ENCODE measurements at regions not wholly inside any gene's neighbourhood (a gene's known extent, or its start where the extent isn't known, plus 50 kb on each side); places are given as distances from the start of the nearest gene placed in this dataset.

DNA sequence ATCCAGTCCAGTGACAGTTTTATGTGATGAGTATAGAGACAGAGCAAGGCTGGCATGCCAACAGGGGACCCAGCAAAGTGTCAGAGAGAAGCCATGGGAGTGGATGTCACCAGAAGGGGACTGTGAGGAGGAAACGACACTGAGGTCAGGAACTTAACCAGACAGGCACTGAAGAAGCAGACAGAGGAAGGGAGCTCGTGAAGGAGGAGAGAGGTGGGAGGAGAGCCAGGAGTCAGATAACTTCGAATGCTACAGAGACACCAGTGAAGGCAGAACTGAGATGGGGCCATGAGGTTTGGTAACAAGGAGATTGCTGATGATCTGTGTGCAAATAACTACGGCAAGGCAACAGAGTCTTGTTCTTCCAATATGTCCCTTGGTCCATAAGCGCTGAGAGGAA lies 211.1 kb upstream of the FOXA2 start:
- DNase-seq: no peak

DNA sequence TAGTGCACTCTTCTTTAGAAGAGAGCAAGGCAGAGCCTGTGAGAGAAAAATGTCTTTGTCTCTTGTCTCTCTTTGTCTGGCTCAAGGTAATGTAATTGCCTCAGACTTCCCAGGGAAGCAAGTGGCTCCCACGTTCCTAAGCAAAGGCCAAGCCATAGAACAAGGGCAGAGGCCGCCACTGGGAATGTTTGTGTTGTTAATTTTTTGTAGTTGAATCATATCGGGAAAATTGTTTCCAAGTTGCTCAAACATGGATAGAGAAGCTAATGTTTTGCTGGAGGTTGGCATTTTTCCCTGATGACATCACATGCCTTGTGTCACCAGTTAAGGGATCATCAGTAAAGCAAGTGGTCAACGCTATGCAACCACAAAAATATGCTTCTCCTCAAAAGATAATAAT lies 211.5 kb upstream of the FOXA2 start:
- DNase-seq: no peak

DNA sequence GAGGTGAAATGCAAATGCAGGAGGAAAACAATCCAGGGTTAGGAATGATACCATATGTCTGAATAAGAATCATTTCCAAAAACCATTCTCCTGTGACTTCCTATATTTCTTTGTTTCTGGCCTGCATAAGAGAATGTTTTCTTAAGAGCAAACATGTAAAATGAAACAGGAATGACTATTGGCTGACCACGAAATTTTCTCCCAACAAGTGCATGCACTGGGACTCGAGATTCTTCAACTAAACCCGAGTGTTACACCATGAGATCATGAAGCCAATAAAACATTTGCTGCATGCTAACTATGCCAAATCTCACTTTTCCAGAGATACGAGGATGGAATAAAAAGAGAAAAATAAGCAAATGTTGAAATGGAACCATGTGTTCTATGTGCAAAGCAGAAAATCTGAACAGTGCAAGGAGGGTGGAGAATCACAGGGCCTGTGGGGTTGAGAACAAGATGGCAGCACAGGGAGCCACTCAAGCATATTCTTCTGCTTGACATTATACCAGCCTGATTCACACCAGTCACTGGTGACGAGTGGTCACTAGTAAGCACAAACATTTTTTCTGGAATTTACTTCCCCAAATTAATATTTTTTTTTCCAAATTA lies 212.2 kb upstream of the FOXA2 start:
- no peak for DNase-seq

DNA sequence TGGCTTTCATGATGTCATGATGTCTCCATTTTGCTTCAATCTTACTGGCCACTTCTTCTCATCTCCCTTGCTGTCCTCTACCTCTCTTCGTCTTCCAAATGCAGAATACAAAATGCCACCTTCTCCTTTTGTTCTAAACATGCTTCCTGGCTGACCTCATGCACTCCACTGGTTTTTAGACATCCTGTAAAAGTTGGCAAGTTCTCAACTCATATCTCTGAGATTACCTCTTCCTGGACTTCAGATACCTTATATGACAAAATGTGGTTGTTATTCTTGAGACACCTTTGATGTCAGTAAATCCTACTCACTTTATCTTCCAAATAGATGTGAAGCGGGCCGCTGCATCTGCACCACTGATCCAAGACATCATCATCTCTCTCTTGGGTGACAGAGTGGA lies 212.7 kb upstream of the FOXA2 start:
- no peak for DNase-seq

DNA sequence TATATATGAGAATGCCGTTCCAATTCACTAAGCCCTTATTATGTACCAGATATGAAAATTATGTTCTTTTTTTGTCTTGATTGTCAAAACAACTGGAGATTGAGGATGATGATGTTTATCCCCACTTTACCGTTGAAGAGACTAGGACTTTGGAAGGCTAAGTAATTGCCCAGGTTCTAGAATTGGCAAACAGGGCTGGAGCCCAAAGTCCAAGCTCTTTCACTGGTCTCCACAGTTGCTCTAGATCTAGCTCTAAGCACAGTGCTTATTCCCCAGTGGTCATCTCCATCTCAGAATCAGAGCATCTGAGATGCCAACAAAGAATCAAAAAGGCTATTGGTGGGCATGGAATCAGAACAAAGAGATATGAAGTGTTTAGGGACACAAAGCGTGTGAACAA lies 215.3 kb upstream of the FOXA2 start:
- no peak for DNase-seq

DNA sequence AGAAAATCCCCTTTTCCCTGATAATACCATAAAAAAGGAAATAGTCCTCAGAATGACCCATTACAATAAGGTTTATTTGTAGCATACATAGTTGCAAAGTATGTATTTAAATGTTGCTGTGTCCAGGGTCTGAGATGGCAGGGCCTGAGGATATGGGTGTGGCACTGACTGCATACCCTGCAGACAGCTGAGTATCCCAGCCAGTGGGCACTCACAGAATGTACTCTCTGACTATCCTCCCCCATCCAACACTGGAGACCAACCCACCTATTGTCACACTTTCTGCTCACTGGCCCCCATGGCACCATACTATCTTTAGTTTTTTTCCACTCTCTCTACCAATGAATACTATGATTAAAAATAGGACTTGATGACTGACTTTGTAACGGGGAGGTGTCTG lies 215.8 kb upstream of the FOXA2 start:
- no peak for DNase-seq

DNA sequence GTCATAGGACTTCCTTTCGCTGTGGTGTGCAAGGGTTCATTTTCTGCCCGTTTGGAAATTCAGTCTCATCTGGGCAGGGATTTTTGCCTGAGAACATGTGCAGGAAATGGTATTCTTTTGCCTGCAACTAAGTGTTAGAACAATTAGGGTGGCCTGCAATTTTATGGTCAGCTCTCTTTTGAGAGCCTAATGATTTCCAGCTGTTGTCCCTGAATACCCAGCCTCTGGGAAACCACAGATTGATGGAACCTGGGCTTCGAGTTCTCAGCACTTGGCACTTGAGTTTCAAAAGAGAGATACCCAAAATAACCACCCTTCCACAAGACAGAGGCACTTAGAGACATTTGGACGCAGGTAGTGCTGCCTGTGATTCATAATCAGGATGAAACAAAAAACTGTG lies 217.2 kb upstream of the FOXA2 start:
- DNase-seq: no peak

DNA sequence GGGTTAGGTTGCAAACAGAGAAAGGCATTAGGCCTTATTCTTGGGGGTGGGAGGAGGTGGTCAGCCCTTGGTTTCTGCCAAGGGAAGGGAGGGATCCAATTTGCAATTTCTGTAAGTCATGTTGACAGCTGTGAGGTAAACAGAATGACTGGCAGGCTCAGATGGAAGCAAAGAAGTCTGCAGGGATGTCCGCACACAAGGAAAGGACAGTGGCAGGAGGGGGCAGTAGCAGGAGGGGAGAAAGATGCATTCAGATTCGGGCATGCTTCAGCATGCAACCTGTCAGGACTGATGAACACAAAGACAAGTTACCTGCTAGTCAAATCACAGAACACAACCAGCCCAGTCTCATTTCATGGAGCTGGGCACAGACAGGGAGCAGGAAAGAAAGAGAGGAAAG lies 217.9 kb upstream of the FOXA2 start:
- DNase-seq: no peak

DNA sequence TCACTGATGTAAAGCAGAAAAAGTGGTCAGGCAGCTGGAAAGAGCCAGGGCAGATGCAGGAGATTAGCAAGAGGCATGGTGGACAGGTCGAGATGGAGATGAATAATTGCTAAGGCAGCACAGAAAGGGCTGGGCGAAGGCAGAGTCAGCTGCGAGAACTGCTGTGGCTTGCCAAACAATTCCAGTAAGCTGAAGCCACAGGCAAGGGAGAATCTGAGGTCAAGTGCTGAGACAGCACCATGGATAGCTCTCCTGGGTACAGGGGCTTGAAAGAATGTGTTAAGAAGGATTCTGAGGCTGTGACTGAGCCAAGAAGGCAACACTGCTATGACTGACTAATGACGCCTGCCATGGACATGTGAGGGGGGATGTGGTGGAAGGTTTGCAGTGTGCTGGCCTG lies 220.8 kb upstream of the FOXA2 start:
- no peak for DNase-seq

DNA sequence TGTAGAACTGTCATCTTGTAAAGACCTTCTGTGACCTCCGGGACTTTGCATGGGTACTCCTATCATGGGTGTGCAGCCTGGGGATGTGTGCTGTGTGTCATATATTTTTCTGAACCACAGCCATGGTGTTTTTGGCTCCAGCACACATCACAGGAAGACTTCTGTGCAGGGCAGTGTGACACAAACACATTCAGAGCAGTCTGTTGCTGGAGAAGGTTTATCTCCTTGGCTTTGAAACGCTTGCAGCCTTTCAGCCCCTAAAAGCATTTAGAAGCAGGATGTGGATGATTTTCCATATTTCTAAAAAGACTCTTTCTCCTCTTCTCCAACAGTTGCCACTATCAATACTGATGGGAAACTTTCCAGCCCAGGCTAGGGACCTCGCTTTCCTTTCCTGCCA lies 221.6 kb upstream of the FOXA2 start:
- no peak for DNase-seq

DNA sequence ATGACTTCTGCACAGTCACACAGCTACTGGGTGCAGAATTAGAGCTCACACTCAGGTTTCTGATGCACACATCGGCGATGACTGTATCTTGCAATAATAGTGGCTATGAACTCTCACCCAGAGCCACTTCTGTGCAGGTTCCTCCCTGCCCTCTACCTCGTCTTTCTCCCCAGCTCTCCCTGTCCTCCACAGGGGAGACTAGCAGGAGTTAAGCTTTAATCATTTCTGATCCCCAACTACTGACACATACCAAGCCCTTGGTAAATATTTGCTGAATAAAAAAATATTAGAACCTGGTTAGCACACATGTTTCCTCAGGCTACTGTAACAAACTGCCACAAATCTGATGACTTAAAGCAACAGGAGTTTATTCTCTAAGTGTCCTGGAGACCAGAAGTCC lies 222.7 kb upstream of the FOXA2 start:
- DNase-seq: no peak

DNA sequence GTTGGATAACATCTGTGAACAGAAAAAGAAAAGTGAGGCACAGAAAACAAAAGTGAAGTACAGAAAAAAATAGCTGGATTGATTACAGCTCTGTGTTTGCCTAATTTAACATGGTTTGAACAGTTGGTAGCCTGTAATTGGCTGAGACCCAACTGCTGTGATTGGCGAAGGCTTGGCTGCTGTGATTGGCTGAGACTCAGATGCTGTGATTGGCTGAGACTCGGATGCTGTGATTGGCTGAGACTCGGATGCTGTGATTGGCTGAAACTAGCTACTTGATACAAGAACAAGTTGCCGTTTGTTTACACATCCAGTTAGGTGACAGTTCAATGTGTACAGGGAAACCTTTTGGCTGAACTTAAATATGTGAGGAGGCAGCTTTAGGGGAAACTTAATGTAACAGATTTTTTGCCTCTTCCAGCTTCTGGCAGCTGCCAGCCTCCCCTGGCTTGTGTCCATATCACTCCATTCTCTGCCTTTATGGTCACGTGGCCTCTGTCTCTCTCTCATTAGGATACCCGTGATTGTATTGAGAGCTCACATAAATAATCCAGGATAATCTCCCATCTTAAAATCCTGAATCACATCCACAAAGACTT lies 223.4 kb upstream of the FOXA2 start:
- no peak for DNase-seq

DNA sequence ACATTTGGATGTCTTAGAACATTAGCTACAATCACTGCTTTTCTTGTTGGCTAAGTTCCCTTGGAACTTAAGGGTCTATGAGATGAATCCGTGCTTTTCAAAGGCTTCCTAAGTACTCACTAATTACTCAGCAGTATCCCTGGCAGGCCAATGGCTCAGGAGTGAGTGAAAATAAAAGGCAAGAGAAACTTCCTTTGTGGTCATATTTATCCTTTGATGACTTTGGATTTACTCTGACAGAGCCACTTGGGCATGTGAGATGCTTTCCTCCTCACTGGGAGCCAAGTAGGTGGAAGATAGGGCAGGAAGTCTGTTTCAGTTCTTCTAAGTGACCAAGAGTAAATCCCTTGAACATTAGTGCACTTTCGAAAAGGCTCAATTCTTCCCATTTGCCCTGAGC lies 224.3 kb upstream of the FOXA2 start:
- DNase-seq: no peak

DNA sequence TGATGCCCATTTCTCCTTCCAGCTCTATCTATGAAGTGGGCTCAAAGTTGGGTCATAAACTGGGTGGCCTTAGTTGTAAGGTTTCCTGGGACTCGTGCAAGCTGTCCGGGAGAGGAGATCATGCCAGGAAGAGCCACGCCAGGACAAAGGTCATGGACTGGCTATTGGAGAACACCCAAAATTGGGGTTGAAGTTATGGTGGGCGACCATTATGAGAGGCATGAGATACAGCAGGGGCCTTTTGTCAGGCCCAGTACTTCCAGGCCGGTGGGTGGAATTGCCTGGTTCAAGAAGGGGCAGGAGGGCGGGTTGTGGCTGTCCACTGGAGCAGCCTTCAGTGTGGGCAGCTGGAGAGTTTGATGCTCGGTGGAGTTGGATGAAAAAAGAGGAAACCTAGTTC lies 225.1 kb upstream of the SSTR4 start:
- DNase-seq: no peak

DNA sequence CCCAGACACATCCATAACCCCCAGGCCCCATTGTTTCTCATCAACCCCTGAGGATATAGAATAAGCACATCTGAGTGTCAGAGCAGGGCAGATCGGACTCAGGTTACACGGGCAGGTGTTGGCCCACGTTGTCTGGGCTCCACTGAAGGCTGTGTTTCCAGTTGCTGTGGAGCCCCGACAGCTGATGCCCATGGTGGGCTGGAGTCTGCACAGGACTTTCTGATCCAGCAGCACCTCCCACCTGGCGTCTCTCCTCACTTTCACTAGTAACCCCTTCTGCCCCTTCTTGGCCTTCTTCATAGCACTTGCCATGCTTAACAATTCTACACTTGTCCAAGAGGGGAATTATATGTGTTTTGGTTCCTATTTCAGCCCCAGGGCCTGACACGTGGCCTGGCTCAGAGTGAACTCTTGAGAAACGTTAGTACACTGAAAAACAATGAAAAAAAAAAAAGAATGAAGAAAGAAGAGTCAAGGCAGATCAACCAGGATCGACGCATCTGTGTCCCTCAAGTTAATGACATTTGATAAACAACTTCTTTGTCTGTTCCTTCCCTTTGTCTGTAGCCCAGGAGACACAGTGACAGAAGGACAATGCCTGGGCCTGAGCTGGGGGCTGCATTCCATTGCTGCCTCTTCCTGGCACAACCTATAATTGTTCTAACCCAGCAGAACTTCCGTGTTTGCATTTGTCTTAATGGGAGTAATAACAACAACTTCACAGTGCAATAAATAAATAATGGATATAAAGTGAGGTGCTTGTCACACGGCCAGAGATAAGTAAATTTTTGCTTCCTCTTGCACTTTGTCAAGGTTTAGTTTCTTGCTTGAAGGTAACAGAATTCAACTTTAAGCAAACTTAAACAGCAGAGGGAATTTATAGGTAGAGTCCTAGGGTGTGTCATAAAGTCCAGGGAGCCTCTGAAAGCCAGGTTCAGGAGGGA lies 224.2 kb upstream of the SSTR4 start:
- DNase-seq: no peak

DNA sequence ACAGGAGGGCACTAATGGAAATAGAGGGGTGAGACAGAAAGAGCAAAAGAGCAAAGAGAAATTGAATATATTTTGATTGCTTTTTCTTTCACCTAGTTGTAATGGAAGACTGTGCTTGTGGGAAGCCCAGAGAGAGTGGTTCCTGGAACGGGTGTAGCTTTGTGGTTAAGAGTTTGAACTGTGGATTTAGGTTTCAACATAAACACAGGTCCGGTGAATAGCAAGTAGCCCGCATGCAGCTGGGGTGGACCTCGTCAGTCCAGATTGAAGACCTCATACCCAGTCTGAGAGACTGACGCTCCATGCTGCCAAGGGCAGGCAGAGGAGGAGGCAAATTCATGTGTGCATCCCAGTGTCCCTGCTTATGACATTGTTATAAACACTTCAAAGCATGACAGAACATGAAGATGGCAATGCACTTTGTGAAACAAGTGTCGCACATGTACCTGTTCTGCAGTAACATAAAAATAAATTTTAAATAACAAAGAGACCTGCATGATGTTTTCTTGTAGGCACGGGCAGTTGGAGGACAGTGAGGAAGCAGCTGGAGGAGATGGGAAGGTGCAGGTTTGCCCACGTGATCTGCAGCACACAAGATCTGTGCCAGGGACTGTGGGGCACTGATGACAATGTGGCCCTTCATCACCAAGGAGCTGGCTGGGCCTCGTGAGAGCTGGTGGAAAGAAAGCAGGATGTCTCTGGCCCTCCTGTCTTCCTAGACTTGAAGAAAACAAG lies 220.5 kb upstream of the SSTR4 start:
- no peak for DNase-seq

DNA sequence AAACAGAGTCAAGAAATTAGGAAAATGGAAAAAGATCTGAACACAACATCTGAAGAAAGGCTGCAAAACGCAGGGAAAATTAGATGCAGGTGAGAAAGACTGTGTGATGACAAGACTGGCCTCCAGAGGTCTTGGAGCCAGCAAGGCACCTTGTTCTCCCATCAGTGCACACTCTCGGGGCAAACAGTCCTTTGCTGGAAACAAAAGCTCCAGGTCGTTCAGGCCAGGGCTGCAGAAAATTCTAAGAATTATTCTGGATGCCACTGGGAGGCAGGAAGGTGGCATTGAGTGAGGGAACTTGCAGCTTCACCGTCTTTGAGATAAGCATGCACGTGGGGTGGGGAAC lies 219.9 kb upstream of the SSTR4 start:
- DNase-seq: no peak

DNA sequence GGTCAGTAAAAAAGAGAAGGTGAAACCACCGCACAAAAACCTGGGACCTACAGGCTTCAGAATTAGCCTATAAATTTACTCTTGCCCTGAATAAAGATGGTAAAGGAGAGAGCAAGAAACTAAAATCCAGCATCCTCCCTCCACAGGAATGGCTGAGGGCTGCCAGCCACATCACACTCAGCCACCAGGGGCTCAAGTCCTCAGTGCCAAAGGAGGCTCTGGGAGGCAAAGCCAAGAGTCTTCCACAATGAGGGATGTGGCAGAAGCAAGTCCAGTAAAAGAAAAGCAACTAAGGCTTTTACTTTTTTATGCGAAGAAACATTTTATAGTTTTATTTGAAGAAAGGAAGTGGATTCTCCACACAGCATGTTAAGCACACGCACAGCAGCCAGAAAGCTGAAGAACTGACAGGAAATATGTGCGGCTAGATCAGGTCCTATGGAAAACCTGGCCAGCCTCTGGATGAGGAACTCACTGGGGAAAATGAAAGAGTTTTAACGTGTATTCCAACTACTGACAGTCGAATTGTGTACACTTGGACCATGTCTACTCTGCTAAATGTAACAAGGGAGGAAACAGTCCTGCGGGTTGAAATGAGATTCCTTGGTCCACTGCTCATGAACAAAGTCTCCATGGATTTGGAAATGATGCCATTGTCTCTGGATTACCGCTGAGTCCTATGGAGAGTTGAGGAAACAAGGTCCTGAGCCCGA lies 219.4 kb upstream of the SSTR4 start:
- DNase-seq: no peak

DNA sequence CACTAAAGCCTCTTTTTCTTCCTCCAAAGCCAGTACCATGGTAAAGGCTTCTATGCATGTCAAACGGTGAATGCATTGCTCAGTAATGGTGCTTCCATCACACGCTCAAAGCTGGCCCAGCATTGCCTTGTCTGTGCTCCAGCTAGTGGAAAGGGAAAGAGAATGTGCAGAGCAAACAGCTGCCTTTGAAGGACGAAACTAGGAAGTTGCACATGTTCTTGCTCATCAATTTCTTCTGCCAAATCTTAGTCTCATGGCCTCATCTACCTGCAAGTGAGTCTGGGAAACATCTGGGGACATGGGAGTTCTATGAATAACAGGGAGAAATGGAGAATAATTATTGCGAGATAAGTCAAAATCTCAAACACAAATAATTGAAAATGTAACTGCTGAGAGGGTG lies 216.5 kb upstream of the SSTR4 start:
- no peak for DNase-seq

DNA sequence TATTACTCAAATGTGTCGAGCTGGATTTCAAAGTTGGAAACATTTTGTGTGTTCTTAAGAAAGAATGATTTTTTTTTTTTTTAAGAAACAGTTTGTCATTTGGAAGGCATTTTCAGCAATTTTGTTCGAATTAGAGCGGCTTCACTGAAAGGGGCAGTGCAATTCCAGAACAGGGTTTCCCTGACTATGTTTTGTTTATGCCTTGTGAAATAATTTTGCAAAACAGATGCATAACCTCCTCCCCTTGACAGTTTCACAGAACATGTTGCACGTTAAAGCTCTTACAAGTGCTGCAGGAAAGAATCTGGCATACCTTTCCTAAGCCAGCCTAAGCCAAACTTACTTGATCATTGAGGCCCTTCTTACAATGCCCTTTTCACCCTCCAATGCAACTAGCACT lies 216.0 kb upstream of the SSTR4 start:
- no peak for DNase-seq

DNA sequence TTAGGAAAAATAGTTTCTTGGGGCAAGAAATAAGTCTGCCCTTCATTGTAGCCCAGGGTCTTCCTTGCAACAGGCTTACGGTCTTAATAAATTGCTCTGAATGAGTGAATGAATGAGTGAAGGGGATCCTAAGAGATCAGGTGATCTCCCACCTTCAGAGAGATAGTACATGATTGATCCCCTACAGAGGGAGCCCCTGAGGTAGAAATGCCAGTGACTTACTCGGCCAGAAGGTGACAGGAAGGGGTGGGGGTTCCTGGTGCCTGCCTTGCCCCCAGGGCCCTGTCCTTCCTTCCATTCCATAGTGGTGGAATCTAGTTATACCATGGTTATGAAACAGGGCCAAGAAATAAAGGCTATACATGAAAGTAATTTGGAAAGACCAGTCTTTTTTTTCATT lies 215.3 kb upstream of the SSTR4 start:
- no peak for DNase-seq

DNA sequence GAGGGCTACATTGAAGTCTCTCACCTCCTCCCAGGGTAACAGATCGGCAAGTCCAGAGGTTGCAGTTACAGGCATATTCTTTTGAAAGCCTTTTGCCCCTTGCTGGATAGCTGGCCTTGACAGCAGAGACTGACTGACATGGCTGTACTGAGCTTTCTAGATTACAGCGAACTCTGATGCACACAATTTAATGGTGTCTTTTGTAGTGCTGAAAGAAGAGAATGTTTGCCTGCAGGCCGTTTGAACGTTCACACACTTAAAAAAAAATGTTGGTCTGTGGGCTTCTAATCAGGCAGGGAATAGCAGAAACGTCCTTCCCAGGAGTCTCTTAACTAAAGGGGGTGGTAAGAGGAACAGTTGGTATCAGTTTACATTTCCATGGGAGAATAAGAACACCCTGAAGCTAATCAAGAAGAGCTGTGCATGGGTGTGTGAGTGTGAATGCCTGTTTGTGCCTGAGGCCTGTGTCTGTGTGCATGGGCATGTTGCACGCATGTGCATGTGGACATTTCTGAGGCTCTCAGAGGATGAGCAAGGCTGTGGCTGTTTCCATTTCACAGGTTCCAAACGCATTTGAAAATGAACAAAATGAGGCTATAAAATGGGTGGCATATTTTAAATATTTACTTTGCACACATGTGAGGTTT lies 213.9 kb upstream of the SSTR4 start:
- DNase-seq: no peak

DNA sequence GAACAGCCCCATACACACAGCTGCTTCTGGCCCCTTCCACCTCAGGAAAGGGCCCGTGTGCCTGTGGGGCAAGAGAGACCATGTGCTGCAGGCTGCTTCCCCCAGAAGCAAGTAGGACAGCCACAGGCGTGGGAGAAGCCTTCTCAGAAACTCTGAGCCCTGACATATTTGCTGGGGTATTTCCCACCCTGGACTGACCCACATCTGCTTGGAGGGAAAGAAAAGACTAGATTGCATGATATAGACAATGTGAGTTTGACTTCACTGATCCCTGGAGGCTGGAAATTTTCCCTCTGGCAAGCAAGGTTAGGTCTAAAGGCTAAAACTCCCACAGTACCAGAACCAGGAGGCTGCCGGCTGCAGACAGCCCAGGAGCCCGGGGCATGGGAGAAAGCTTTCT lies 213.3 kb upstream of the SSTR4 start:
- DNase-seq: no peak
